ENCODE measurements at regions not wholly inside any gene's neighbourhood (a gene's known extent, or its start where the extent isn't known, plus 50 kb on each side); places are given as distances from the start of the nearest gene placed in this dataset.

- no peak for TF ChIP-seq YY1 (IDR thresholded peaks at IDR 0.05; ENCODE audit: low read depth)
- TF ChIP-seq SMC3 (IDR thresholded peaks at IDR 0.05; ENCODE audit: low read depth, low read length): peak; percentile 40
- no peak for TF ChIP-seq GABPA (IDR thresholded peaks at IDR 0.05; ENCODE audit: low read depth)
- TF ChIP-seq RAD21 (IDR thresholded peaks at IDR 0.05; ENCODE audit: low read length): peak; percentile 69
- TF ChIP-seq, protein P1, sequence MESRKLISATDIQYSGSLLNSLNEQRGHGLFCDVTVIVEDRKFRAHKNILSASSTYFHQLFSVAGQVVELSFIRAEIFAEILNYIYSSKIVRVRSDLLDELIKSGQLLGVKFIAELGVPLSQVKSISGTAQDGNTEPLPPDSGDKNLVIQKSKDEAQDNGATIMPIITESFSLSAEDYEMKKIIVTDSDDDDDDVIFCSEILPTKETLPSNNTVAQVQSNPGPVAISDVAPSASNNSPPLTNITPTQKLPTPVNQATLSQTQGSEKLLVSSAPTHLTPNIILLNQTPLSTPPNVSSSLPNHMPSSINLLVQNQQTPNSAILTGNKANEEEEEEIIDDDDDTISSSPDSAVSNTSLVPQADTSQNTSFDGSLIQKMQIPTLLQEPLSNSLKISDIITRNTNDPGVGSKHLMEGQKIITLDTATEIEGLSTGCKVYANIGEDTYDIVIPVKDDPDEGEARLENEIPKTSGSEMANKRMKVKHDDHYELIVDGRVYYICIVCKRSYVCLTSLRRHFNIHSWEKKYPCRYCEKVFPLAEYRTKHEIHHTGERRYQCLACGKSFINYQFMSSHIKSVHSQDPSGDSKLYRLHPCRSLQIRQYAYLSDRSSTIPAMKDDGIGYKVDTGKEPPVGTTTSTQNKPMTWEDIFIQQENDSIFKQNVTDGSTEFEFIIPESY (IDR thresholded peaks at IDR 0.05; ENCODE audit: borderline replicate concordance, low read depth): no peak
- no peak for TF ChIP-seq USF2 (IDR thresholded peaks at IDR 0.05; ENCODE audit: borderline replicate concordance, low read depth, low read length)
- TF ChIP-seq, protein P2, sequence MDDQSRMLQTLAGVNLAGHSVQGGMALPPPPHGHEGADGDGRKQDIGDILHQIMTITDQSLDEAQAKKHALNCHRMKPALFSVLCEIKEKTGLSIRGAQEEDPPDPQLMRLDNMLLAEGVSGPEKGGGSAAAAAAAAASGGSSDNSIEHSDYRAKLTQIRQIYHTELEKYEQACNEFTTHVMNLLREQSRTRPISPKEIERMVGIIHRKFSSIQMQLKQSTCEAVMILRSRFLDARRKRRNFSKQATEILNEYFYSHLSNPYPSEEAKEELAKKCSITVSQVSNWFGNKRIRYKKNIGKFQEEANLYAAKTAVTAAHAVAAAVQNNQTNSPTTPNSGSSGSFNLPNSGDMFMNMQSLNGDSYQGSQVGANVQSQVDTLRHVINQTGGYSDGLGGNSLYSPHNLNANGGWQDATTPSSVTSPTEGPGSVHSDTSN (IDR thresholded peaks at IDR 0.05): no peak
Observed at GRCh38 chr12:9378430-9378835, 170.2 kb upstream of the PZP start (continued).

DNA sequence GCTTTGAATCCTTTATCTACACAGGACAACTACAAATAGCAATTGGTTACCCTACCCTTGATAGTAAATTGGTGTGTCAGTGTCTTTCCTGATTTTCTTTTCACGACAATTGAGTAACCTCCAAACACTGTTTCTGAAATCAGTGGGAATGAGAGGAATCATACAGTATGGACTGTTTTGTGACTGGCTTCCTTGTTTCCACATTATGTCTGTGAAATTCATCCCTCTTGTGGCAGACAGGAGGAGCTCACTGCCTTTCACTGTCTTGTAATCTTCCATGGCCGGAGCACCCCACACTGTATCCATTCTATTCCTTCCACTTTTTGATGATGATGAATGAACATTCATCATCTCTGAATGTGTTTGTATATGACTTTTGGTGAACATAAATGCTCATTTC is 164.0 kb upstream of the PZP start:
- TF ChIP-seq NFIC (IDR thresholded peaks at IDR 0.05; ENCODE audit: borderline replicate concordance) (no peak), RAD21 (IDR thresholded peaks at IDR 0.05; ENCODE audit: low read length) (peak; percentile 41), FOXM1 (IDR thresholded peaks at IDR 0.05; ENCODE audit: low read depth) (no peak), SMC3 (IDR thresholded peaks at IDR 0.05; ENCODE audit: low read depth, low read length) (no peak; the same call in 1 of the 2 replicates)
- TF ChIP-seq, protein P2 (IDR thresholded peaks at IDR 0.05): no peak
- no peak overlapping the region for H3K4me3 ChIP-seq (ENCODE audit: low read depth in 2 of 2, low read length in 1 of 2)
- DNase-seq: no peak
- H3K27me3 ChIP-seq (ENCODE audit: insufficient read depth): no peaks in the 10 kb centered on the region; the same call in 1 of the 2 replicates
- H3K4me1 ChIP-seq (ENCODE audit: control insufficient read depth in 1 of 2, insufficient read depth in 2 of 2, low read depth in 1 of 2, low read length in 1 of 2): no peaks in the 10 kb centered on the region
- H4K20me1 ChIP-seq (ENCODE audit: insufficient read depth): no peaks in the 10 kb centered on the region
- no peak overlapping the region for H3K27ac ChIP-seq (ENCODE audit: low read depth in 2 of 2, low read length in 1 of 2)
- H3F3A ChIP-seq (replicated peaks; ENCODE audit: insufficient read depth): no peaks in the 10 kb centered on the region
- H3K9ac ChIP-seq: no peak overlapping the region
- POLR2A ChIA-PET: no interaction called here
- no peak overlapping the region for H2AFZ ChIP-seq (ENCODE audit: low read depth)
- no peaks in the 10 kb centered on the region for H3K36me3 ChIP-seq (replicated peaks in 1 of 2; ENCODE audit: control insufficient read depth in 1 of 2, insufficient read depth in 2 of 2, low read length in 1 of 2)
- no peaks in the 10 kb centered on the region for H3K79me2 ChIP-seq (ENCODE audit: insufficient read depth)
- WGBS (ENCODE audit: low lambda C conversion rate): 67% methylated on average over 2 of the region's 2 CpGs
- H3K4me2 ChIP-seq: no peak overlapping the region
- CTCF ChIA-PET: interaction anchor here (0.7 to 1.5 kb wide), 6 partner anchors 9 to 418 kb away, joined by 3 to 10 read pairs (median 3); no protein-coding TSS in a partner anchor
- H3K9me2 ChIP-seq: no peaks in the 10 kb centered on the region
- H3K9me3 ChIP-seq: no peaks in the 10 kb centered on the region

DNA sequence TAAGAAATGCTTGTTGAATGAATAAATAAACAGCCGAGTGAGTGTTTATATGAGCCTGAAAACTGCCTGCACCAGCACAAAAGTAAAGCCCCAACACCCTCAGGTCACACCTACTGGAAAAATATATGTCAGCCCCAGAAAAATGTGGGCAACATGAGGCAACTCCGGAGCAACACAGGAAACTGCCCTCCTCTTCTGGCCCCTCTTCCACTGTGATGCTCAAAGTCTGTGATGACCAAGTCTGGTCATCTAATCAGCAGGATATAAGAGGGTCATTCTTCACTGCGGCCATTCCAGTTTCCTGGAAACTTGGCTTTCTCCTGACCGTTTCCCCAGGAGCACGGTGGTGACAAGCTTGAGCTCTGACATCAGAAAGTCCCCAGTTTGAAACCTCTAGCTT is 159.6 kb upstream of the PZP start:
- H3F3A ChIP-seq (replicated peaks; ENCODE audit: insufficient read depth): no peaks in the 10 kb centered on the region
- H3K27me3 ChIP-seq (ENCODE audit: insufficient read depth): no peaks in the 10 kb centered on the region; the same call in 1 of the 2 replicates
- no peaks in the 10 kb centered on the region for H3K36me3 ChIP-seq (replicated peaks in 1 of 2; ENCODE audit: control insufficient read depth in 1 of 2, insufficient read depth in 2 of 2, low read length in 1 of 2)
- ChIA-PET POLR2A (no interaction called here), CTCF (interaction anchor here (0.9 to 2.8 kb wide), 4 partner anchors 8 to 37 kb away, joined by 3 to 9 read pairs (median 7); no protein-coding TSS in a partner anchor)
- H3K4me1 ChIP-seq (ENCODE audit: control insufficient read depth in 1 of 2, insufficient read depth in 2 of 2, low read depth in 1 of 2, low read length in 1 of 2): no peaks in the 10 kb centered on the region
- no peak overlapping the region for H3K9ac ChIP-seq
- 17% methylated on average over 5 of the region's 5 CpGs for WGBS (ENCODE audit: low lambda C conversion rate)
- no peaks in the 10 kb centered on the region for H3K9me2 ChIP-seq
- no peaks in the 10 kb centered on the region for H4K20me1 ChIP-seq (ENCODE audit: insufficient read depth)
- no peak overlapping the region for H3K4me3 ChIP-seq (ENCODE audit: low read depth in 2 of 2, low read length in 1 of 2)
- no peaks in the 10 kb centered on the region for H3K9me3 ChIP-seq
- H3K4me2 ChIP-seq: no peak overlapping the region
- H3K79me2 ChIP-seq (ENCODE audit: insufficient read depth): no peaks in the 10 kb centered on the region
- H2AFZ ChIP-seq (ENCODE audit: low read depth): no peak overlapping the region
- DNase-seq: no peak
- no peak overlapping the region for H3K27ac ChIP-seq (ENCODE audit: low read depth in 2 of 2, low read length in 1 of 2)
- no peak for TF ChIP-seq GATA2 (CRISPR knock-in tag; IDR thresholded peaks at IDR 0.05)
- TF ChIP-seq POLR2AphosphoS5 (IDR thresholded peaks at IDR 0.05; ENCODE audit: low read depth, low read length): no peak
